Left renal pelvis (tissue), 4 donors: ENCODE measurements at regions not wholly inside any gene's neighbourhood (a gene's known extent, or its start where the extent isn't known, plus 50 kb on each side); places are given as distances from the start of the nearest gene placed in this dataset.
A peak's percentile ranks its signal among the peaks of the same experiment; 100 is the strongest.
"Not testable (repeated sequence)": the region's sequence is repeated elsewhere in the genome, so short reads cannot be mapped to it uniquely, and the experiment has no call there.

Experiments used
- DNase-seq, 4 donors: peaks; one replicate each; pipeline ENCODE4 v3.0.0-alpha.2; 2013; ENCODE audit warnings: low read depth in 4 of 4, low spot score in 3 of 4

- DNase-seq: no peak
Measured at GRCh38 chr7:34330308-34330707, 327.7 kb upstream of the NPSR1 start.

GRCh38 chr7:34331102-34331501, 326.9 kb upstream of the NPSR1 start:
- DNase-seq: no peak

DNA sequence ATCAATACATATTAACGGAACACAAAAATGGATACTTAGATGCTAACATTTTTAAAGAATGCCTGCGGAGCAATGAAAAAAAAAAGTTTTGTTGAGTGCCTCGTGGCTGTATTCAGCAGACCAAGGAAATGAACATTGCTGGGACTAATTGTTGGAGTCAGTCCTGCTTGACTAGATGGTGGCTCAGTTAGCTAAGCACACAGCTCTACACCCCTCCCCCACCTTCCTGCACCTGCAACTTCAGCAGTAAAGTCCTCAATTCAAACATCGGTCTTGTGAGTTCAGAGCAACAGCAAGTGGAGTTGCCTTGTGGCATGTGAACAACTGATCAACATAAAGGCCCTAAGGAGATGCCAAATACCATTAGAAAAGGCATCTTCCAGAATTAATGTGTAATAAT, 326.0 kb upstream of the NPSR1 start:
- DNase-seq: no peak

DNA sequence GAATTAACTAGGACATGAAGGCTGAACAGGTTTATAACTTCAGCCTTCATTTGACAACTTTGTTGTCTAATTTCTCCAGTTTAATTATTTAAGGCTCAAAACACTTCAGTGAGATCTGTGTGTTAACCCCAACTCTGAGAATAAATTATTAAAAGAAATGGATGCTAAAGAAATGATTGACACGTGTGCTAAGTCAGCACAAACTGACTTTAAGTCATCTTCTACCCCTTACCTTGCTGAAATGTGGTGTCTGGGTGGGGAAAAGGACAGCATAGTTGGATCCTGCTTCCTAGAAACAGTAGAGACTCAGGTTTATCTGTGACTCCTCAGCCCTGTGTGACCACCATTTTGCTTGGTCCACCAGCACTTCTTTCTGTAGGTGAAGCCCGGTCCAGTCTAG, 324.8 kb upstream of the NPSR1 start:
- no peak for DNase-seq

GRCh38 chr7:34333925-34334324, 324.1 kb upstream of the NPSR1 start:
- no peak for DNase-seq

GRCh38 chr7:34337163-34337562, 320.9 kb upstream of the NPSR1 start:
- no peak for DNase-seq

DNA sequence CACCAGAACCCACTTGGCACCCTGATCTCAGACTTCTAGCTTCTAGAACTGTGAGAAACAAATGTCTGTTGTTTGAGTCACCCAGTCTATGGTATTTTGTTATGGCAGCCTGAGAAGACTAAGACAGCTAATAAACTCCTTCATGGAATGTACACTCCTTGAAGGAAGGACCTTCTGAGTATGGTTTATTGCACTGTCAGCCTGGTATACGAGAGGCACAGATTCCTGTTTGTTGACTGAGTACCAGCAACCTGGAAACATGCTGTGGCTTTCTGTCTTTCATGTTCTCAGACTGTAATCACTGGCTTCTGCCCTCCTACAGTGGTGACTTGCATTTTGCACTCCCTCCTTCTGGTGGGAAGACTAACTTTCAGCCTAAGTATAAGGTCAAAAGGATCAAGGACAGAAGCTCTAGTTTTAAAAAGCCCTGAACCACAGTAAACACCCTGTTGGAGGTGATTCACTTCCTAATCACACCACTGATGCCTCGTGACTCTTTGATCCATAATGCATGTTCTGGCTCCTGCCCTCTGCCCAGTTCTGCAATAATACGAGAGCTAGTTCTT, 319.0 kb upstream of the NPSR1 start:
- DNase-seq: no peak

GRCh38 chr7:34341326-34341725, 316.7 kb upstream of the NPSR1 start:
- DNase-seq: peak in 1 of 4 donors; percentile 29

DNA sequence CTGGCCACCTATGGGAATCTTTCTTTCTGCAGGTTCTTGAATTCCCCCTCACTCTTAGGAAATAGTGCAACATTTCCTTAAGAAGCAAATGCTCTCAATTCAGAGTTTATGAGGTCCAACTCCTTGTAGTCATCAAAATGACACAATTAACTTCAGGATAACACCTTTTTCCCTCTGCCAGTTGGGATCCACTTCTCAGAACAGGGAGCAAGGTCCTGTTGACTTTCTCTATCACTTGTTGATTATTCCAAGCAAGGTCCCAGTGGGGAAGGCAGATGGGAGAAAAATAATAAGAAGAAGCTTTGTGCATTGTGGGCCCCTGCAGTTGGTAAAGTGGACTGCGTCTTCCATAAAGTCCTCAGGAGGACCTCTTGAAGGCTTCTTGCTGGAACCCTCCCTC, 315.6 kb upstream of the NPSR1 start:
- DNase-seq: no peak

DNA sequence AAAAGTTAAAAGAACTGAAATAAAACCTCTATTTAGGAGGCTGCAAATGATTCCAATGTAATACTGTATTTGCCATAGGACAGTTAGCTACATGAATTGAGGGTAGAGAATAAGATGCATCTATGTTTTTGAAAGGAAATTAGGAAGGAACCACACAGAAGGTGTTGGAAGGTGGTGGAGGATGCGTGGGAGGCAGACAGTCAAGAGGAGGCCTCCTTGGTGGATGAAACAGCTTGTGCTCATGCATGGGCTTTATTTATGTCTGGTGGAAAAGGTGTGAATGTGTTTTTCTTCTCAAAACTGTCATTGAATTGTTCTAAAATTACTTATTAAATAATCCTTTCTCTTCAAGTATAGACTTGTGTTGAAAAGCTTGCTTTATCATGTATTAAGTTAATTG, 314.4 kb upstream of the NPSR1 start:
- no peak for DNase-seq

DNA sequence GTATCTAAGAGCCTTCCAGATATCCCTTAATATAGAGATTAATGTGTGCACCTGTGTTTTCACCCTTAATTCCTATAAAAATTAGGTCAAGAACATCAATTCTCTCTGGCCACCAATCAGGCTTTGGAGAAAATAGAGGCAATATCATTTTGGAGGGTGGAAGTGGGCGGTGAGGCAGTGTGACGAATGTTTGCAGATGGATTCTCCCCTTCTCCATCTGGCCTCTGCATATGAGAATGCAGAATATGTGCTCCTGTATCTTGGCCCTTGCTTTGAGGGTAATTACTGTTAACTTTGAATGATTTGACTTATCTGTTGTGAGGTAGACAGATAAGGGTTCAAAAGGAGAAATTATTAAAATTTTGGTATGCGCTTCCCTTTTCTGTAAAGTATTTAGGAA, 304.0 kb upstream of the NPSR1 start:
- DNase-seq: no peak

DNA sequence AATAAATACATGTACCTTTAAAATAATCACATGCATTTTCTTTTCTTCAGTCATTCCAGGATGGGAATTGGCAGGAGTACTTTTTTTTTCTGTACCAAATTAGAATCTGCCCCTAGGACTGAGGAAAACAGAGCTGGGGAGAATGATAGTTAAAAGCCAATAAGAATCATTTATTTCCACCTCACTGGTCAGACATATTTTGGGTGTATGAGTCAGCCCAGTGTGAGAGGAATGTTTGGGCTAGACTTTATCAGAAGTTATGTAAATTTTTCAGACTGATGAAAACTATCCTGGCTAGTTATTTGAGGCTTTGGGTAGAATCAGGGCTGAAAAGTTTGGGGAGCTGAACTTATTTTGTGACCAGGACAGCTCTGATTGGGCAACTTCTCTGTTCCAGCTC, 303.1 kb upstream of the NPSR1 start:
- DNase-seq: no peak

DNA sequence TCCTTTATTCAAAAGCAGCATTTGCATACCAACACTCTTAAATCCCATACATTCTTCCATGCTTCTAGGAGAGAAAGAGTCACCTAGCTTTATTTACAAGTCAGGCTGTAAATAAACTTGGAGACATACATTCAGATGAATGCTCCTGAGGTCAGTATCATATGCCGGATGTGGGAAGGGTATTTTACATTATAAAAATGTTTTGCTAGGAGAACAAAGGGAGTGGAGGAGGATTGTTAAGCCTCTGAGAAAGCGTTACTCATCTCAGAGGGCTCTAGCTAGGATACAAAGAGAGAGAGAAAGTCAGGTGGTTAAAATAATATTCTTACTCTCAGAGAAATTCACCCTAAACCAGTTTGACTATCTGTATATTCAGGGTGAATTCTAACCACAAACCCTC, 300.9 kb upstream of the NPSR1 start:
- DNase-seq: no peak

DNA sequence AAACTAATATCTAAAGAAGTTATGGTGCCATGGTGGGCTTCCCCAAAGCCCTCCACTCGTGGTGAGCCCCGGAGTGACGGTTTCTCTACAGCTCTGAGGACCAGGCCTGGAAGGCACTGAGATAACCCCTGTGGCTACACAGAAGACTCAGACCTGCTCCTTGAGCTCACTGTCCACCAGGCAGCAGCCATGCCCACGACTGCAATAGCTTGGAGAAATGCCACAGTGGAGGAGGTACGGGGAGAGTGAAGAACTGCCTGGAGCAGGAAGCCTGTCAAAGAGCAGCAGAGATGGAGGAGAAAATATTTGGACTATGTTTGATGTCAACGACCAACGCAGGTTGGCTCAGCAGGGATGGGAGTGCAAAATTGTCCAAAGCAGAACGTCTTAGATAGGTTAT, 300.1 kb upstream of the NPSR1 start:
- no peak for DNase-seq

DNA sequence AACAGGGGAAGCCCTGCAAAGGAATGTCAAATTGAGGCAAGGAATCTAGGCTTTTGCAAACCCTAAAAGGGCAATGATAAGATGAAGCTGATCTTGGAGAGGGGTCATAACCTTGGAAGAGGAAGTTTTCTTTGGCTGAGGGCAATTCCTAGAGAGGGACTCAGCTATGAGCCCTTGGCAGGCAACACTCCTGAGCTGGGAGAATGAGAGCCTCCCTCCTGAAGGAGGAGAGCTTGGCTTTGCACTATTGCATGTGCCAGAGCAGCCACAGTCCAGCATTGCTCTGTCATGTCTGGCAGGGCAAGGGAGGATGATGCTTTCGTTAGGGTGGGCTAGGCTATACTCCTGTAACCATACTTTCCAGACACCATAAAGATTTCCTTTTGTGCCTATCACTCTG, 299.4 kb upstream of the NPSR1 start:
- not testable (repeated sequence) for DNase-seq

DNA sequence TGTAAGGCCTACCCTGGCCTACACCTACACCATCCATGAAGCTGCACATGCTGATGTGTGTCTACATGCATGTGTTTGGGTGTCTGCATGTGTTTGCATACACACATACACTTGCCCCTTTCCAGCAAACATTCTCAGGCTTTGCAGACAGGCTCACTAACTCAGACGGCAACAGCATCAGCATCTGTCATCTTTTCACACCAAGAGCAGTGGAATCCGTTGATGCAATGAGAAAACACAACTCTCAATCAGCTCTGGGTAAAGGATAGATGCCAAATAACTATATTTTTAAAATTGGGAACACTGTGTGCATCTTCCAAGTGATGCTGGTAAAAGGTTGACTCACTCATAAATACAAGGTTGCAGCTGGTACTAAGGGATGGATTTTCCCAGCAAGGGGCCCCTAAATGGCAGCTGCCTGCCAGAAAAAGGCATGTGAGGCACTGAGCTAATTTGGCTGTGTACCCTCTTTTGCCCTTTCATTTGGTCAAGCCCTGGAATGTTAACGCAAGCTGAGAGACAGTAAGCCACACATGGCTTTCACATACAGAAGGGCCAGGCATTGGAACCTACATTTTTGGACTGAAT, 296.3 kb upstream of the NPSR1 start:
- DNase-seq: no peak

GRCh38 chr7:34362621-34363020, 295.4 kb upstream of the NPSR1 start:
- no peak for DNase-seq

DNA sequence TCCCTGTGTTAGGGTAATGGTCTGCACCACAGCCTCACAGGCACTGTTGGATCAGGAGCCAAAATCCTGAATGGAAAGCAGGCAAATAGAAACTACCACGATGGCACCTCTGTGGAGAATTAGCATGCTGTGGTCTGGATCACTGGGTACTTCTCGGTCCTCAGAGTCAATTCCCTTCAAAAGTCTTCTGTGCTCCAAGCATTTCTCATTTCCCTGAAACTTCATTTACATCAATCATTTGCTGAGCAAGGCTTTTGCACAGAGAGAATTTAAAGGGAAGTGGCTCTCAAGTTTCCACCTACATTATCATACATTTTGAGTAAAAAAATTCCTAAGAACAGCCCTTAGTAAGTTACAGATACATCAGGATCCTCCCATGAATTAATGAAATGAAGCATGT, 293.9 kb upstream of the NPSR1 start:
- no peak for DNase-seq

- no peak for DNase-seq
Measured at GRCh38 chr7:34365011-34365410, 293.0 kb upstream of the NPSR1 start.

GRCh38 chr7:34365611-34366010, 292.4 kb upstream of the NPSR1 start:
- no peak for DNase-seq

DNA sequence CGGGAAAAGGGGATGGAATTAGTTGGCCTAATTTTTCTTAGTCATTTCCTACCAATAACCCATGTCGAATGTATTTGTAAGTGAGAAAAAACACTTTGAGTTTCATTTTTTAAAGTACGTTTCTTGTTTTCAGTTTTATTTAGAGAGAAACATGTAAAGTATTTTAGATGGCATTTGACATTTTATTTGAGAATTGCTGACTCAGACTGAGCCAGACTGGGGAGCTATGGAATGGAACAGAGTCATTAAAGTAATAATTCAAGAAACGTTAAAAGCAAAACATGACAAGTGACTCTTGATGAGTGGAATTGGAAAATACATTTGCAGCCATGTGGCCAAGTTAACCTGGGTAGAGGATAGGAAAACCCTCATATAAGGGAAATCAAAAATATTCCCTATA, 286.1 kb upstream of the NPSR1 start:
- DNase-seq: no peak

DNA sequence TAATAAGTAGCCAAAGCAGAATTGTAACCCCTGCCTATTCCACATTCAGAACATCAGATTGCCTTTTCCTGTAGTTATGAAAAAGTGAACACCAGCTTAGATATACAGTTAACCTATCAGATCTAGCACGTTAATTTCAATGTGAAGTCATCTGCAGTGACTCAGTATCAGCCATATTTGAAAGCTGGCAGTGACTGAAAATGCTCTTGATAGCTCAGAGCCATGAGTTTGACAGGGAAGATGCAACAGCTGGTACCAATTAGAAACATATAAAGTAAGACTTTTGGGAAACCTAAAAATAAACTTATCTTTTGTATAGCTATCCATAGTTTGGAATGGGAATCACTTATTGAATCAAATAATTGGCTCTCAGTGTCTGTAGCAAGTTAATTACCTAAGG, 284.1 kb upstream of the NPSR1 start:
- no peak for DNase-seq
